MCF 10A (cell line): ENCODE measurements at regions not wholly inside any gene's neighbourhood (a gene's known extent, or its start where the extent isn't known, plus 50 kb on each side); places are given as distances from the start of the nearest gene placed in this dataset.

Source experiments
- BruUV-seq: library from RNA; stranded (reverse); fragments of 400-500 nt; replicated peaks from 2 replicates; lab custom pipeline; 2021; lab: Mats Ljungman, UMichigan
- CTCF ChIA-PET: fragments of 300-600 bp; sonication (Branson Sonifier 250); formaldehyde crosslinking; extraction: SDS; loops from one replicate; lab custom pipeline; 2021; ENCODE audit warnings: antibody characterized with exemption, inconsistent platforms; lab: Yijun Ruan, JAX
- POLR2A ChIA-PET: fragments of 300-600, 350-650 bp; sonication (Branson Sonifier 250); formaldehyde crosslinking; extraction: SDS; loops from one replicate; lab custom pipeline; 2020; ENCODE audit warnings: antibody characterized with exemption, inconsistent platforms; lab: Yijun Ruan, JAX
- DNase-seq: peaks from one replicate; pipeline ENCODE4 v3.0.0-alpha.2; 2018; ENCODE audit not compliant: unreplicated experiment
- H3K27ac Mint-ChIP-seq: one replicate; pipeline ENCODE4 v1.8.0; 2022; ENCODE audit warnings: mild to moderate bottlenecking, low read depth, mixed read lengths; ENCODE audit not compliant: unreplicated experiment
- H3K27me3 Mint-ChIP-seq: one replicate; pipeline ENCODE4 v1.8.0; 2022; ENCODE audit warnings: mixed read lengths; ENCODE audit not compliant: insufficient read depth, unreplicated experiment
- H3K36me3 Mint-ChIP-seq: one replicate; pipeline ENCODE4 v1.8.0; 2022; ENCODE audit warnings: mild to moderate bottlenecking, moderate library complexity, mixed read lengths; ENCODE audit not compliant: insufficient read depth, unreplicated experiment
- H3K4me1 Mint-ChIP-seq: one replicate; pipeline ENCODE4 v1.8.0; 2022; ENCODE audit warnings: mixed read lengths; ENCODE audit not compliant: insufficient read depth, unreplicated experiment
- H3K4me3 Mint-ChIP-seq: one replicate; pipeline ENCODE4 v1.8.0; 2022; ENCODE audit warnings: mild to moderate bottlenecking, moderate library complexity, mixed read lengths; ENCODE audit not compliant: unreplicated experiment
- H3K9me3 Mint-ChIP-seq: one replicate; pipeline ENCODE4 v1.8.0; 2022; ENCODE audit warnings: mixed read lengths; ENCODE audit not compliant: unreplicated experiment
- intact Hi-C: fragments of 100-400 bp; cut with micrococcal nuclease; formaldehyde crosslinking; loops from 2 replicates; pipeline ENCODE4 v1.14.1; 2022
- TF ChIP-seq, protein P1 (sequence below): fragments of 200-600 bp; IDR thresholded peaks from one replicate; pipeline ENCODE4 v1.8.0; 2022; ENCODE audit warnings: antibody characterized with exemption, mild to moderate bottlenecking; ENCODE audit not compliant: unreplicated experiment

DNA sequence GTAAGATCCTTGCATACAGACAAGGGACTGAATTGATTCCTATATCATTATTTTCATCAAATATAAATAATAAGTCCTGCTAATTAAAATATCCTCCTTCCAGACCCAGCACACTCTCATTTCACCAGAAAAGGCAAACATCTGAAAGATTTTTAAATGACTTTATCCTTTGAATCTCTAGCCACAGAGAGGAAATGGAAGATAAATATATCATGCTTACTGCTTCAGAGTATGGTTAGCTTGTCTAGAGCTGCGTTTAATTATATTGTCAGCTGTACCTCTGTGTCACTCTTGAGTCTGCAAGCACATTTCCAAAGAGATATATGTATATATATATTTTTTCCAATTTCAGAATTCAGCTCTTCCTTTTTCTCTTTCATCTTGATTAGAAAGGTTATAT, 232.7 kb downstream of the TRIB2 start:
- no TSS peak for BruUV-seq
- no peaks in the 10 kb centered on the region for H3K36me3 Mint-ChIP-seq
- peaks cover 6% of the 10 kb centered on the region for H3K4me1 Mint-ChIP-seq
- no peaks in the 10 kb centered on the region for H3K27me3 Mint-ChIP-seq
- CTCF ChIA-PET, result interaction anchor here (3.4 to 3.5 kb wide), 2 partner anchors 18 to 57 kb away, joined by 14 to 23 read pairs; no protein-coding TSS in a partner anchor
- H3K9me3 Mint-ChIP-seq, result no peaks in the 10 kb centered on the region
- TF ChIP-seq, protein P1, sequence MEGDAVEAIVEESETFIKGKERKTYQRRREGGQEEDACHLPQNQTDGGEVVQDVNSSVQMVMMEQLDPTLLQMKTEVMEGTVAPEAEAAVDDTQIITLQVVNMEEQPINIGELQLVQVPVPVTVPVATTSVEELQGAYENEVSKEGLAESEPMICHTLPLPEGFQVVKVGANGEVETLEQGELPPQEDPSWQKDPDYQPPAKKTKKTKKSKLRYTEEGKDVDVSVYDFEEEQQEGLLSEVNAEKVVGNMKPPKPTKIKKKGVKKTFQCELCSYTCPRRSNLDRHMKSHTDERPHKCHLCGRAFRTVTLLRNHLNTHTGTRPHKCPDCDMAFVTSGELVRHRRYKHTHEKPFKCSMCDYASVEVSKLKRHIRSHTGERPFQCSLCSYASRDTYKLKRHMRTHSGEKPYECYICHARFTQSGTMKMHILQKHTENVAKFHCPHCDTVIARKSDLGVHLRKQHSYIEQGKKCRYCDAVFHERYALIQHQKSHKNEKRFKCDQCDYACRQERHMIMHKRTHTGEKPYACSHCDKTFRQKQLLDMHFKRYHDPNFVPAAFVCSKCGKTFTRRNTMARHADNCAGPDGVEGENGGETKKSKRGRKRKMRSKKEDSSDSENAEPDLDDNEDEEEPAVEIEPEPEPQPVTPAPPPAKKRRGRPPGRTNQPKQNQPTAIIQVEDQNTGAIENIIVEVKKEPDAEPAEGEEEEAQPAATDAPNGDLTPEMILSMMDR, result no peak
- DNase-seq, result no peak
- H3K27ac Mint-ChIP-seq, result no peak overlapping the region
- POLR2A ChIA-PET, result interaction anchor here (0.6 to 0.7 kb wide), 2 partner anchors 497 to 1871 kb away, joined by 3 read pairs; no protein-coding TSS in a partner anchor
- H3K4me3 Mint-ChIP-seq, result no peak overlapping the region
- intact Hi-C loops, result no loop called here

DNA sequence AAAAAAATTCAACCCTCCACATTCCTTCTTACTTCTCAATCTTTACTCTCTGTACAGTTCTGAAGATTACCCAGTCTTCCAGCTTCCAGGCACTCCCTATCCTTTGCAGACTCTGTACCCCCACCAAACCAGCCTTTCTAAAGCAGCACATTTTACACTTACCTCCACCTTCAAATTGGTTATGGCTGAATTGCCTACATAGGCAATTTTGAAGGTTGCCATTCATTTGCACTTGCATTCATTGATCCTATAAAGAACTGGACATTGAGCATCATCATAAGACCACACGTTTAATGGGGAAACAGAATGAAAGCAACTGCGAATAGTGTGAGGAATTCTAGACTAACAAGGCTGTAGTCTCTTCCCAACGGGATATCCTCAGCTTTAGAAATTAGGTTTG, 233.4 kb downstream of the TRIB2 start:
- TF ChIP-seq, protein P1, result no peak
- ChIA-PET CTCF (interaction anchor here (3.4 to 3.5 kb wide), 2 partner anchors 19 to 57 kb away, joined by 14 to 23 read pairs; no protein-coding TSS in a partner anchor), POLR2A (interaction anchor here (0.7 kb wide), 1 partner anchor 1872 kb away, joined by 3 read pairs; no protein-coding TSS in a partner anchor)
- intact Hi-C loops, result no loop called here
- no peak for DNase-seq
- Mint-ChIP-seq H3K27me3 (no peaks in the 10 kb centered on the region), H3K9me3 (no peaks in the 10 kb centered on the region), H3K36me3 (no peaks in the 10 kb centered on the region), H3K4me3 (no peak overlapping the region), H3K27ac (no peak overlapping the region), H3K4me1 (peaks cover 6% of the 10 kb centered on the region)
- BruUV-seq, result no TSS peak

DNA sequence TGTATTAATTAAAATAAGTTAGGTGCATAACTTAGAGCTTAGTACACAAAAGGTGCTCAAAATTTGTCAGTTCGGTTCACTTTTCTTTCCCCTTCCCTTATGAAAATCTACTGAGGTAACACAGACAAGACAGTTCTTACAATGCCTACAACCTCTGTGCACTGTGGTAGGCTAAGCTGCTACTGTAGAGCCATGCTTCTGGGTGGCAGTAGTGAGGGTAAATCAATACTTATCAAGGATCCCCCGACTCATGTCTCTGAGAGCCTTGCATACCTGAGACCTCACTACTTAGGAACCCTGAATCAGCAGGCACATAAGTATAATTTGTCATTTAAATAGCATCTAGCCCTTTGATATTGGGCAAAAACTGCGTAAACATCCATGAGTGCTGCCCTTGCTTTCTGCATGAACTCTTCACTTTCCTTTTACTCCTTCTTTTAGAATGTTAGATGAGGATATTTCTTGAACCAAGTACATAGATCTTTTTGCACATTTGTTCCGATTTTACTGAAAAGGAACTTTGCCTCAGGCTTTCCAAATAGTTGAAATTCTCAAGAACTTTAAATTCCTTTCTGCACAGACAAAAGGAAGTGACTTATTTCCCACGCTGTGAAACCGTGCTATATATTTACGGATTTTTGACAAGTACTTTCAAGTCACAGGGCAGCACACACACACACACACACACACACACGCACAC, 234.4 kb downstream of the TRIB2 start:
- Mint-ChIP-seq H3K36me3 (no peaks in the 10 kb centered on the region), H3K27me3 (no peaks in the 10 kb centered on the region)

DNA sequence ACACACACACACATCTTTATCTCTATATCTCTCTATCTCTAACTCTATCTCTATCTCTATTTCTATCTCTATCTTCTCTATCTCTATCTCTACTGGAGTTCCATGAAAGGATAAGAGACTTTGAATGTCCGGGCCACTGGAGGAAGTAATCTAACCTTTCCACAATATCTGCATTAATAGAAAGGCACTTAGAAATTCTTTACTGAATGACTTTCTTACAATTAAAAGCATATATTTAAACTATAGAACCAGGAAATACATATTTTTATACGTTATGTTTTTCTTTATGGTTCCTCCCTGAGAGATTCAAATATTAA, 234.9 kb downstream of the TRIB2 start:
- POLR2A ChIA-PET, result interaction anchor here (1.0 to 2.2 kb wide), 2 partner anchors 12 to 18 kb away, joined by 3 to 10 read pairs; no protein-coding TSS in a partner anchor
- no TSS peak for BruUV-seq
- Mint-ChIP-seq H3K9me3 (no peaks in the 10 kb centered on the region), H3K4me1 (peaks cover 6% of the 10 kb centered on the region), H3K27ac (no peak overlapping the region), H3K27me3 (no peaks in the 10 kb centered on the region), H3K4me3 (no peak overlapping the region), H3K36me3 (no peaks in the 10 kb centered on the region)
- CTCF ChIA-PET, result interaction anchor here (1.0 kb wide), 1 partner anchor 18 kb away, joined by 3 read pairs; no protein-coding TSS in a partner anchor
- no peak for DNase-seq
- intact Hi-C loops, result no loop called here
- TF ChIP-seq, protein P1, result no peak

More for the DNA sequence above, 234.4 kb downstream of the TRIB2 start:
- BruUV-seq, result no TSS peak
- POLR2A ChIA-PET, result interaction anchor here (2.2 kb wide), 1 partner anchor 18 kb away, joined by 10 read pairs; no protein-coding TSS in a partner anchor
- intact Hi-C loops, result no loop called here
- peaks cover 6% of the 10 kb centered on the region for H3K4me1 Mint-ChIP-seq
- TF ChIP-seq, protein P1, result no peak
- H3K4me3 Mint-ChIP-seq, result no peak overlapping the region
- no peaks in the 10 kb centered on the region for H3K9me3 Mint-ChIP-seq
- CTCF ChIA-PET, result interaction anchor here (1.0 to 3.5 kb wide), 3 partner anchors 17 to 56 kb away, joined by 3 to 23 read pairs (median 14); no protein-coding TSS in a partner anchor
- DNase-seq, result no peak
- no peak overlapping the region for H3K27ac Mint-ChIP-seq
